Cardiac muscle cell (in vitro differentiated cells and primary cell): ENCODE measurements at regions not wholly inside any gene's neighbourhood (a gene's known extent, or its start where the extent isn't known, plus 50 kb on each side); places are given as distances from the start of the nearest gene placed in this dataset.
A peak's percentile ranks its signal among the peaks of the same experiment; 100 is the strongest.
"Not testable (repeated sequence)": the region's sequence is repeated elsewhere in the genome, so short reads cannot be mapped to it uniquely, and the experiment has no call there.

ENCODE experiments used
- DNase-seq, 2 donors: peaks; one replicate each; pipeline versions ENCODE4 v3.0.0 to v3.0.0-alpha.2; 2010 to 2017; ENCODE audit warnings: low read depth in 1 of 2, low spot score in 1 of 2
- H3K27ac ChIP-seq: fragments of 200-600 bp; sonication (generic); 2 replicates; pipeline ENCODE4 v1.5.1; 2016
- H3K27me3 ChIP-seq: fragments of 200-600 bp; sonication (generic); 2 replicates; pipeline ENCODE4 v1.6.0; 2016; ENCODE audit warnings: control low read depth
- H3K36me3 ChIP-seq: fragments of 200-600 bp; sonication (generic); 2 replicates; pipeline ENCODE4 v1.5.1; 2016; ENCODE audit warnings: control low read depth
- H3K4me1 ChIP-seq: fragments of 200-600 bp; sonication (generic); 2 replicates; pipeline ENCODE4 v1.8.1; 2017; ENCODE audit warnings: low read depth, mild to moderate bottlenecking, mixed run types
- H3K4me3 ChIP-seq: fragments of 200-600 bp; sonication (generic); 2 replicates; pipeline ENCODE4 v1.5.1; 2016; ENCODE audit warnings: mild to moderate bottlenecking
- H3K9me3 ChIP-seq: fragments of 200-600 bp; sonication (generic); 2 replicates; pipeline ENCODE4 v1.5.1; 2017; ENCODE audit warnings: low read depth, mild to moderate bottlenecking, control low read depth
- TF ChIP-seq, protein P1 (sequence below): IDR thresholded peaks from 2 replicates; pipeline ENCODE4 v1.5.1; 2012; ENCODE audit warnings: low read depth, mild to moderate bottlenecking, low read length

DNA sequence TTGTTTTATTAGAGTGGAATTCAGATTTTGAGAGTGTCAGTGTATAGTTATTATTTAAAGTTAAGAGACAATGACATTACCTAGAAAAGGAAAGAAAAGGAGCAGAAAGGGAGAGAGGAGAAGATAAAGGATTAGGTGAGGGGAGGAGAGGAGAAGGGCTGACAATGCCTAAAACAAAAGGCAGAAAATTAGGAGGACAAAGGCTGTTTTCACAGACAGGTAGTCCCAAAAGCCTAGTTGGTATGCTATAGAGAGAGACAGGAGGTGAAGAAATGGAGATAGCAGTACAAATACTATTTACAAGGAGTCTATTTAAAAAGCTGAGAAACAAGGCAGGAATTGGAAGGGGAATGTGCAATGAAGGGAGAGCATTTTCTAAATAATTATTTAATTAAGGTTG, 409.4 kb upstream of the ADGRB3 start:
- Histone ChIP-seq H3K4me1 (no peaks in the 10 kb centered on the region), H3K27me3 (no peaks in the 10 kb centered on the region), H3K27ac (no peak overlapping the region), H3K36me3 (no peaks in the 10 kb centered on the region), H3K4me3 (no peak overlapping the region), H3K9me3 (no peaks in the 10 kb centered on the region)
- TF ChIP-seq, protein P1, sequence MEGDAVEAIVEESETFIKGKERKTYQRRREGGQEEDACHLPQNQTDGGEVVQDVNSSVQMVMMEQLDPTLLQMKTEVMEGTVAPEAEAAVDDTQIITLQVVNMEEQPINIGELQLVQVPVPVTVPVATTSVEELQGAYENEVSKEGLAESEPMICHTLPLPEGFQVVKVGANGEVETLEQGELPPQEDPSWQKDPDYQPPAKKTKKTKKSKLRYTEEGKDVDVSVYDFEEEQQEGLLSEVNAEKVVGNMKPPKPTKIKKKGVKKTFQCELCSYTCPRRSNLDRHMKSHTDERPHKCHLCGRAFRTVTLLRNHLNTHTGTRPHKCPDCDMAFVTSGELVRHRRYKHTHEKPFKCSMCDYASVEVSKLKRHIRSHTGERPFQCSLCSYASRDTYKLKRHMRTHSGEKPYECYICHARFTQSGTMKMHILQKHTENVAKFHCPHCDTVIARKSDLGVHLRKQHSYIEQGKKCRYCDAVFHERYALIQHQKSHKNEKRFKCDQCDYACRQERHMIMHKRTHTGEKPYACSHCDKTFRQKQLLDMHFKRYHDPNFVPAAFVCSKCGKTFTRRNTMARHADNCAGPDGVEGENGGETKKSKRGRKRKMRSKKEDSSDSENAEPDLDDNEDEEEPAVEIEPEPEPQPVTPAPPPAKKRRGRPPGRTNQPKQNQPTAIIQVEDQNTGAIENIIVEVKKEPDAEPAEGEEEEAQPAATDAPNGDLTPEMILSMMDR, result no peak
- no peak for DNase-seq

DNA sequence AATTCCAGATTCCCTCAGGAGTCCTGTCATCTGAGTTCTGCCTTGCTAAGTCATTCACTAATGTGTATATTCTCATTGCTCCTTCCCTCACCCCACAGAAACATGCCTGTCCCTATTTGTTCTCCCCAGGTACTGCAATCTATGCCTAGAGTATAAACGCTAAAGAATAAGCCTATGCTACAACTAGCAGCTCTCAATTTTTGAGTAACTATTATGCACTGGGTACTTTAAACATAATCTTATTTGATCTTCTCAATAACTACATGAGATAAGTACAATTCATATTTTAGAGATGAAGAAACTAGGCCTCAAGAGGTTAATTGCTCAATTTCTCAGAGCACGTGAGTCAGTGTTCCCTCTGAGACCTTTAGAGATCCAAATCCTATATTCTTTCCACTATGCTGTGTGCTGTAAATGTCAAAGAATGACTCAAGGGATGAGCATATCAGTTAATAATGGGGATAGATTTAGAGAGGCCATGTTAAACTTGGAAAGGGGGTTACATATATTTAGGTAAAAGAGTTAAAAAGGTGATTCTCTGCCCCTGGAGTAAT, 423.8 kb upstream of the ADGRB3 start:
- Histone ChIP-seq H3K4me1 (no peaks in the 10 kb centered on the region), H3K27ac (no peak overlapping the region), H3K4me3 (no peak overlapping the region), H3K27me3 (no peaks in the 10 kb centered on the region), H3K36me3 (no peaks in the 10 kb centered on the region), H3K9me3 (no peaks in the 10 kb centered on the region)
- TF ChIP-seq, protein P1, result no peak
- peak in 1 of 2 donors; percentile 29 for DNase-seq

DNA sequence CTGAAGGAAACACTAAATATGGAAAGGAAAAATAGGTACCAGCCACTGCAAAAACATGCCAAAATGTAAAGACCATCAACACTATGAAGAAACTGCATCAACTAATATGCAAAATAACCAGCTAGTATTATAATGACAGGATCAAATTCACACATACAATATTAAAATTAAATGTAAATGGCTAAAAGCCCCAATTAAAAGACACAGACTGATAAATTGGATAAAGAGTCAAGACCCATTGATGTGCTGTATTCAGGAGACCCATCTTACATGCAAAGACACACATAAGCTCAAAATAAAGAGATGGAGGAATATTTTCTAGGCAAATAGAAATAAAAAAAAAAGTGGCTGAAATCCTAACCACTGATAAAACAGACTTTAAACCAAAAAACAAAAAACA, 427.5 kb upstream of the ADGRB3 start:
- not testable (repeated sequence) for H3K27ac ChIP-seq, H3K4me3 ChIP-seq, H3K36me3 ChIP-seq

DNA sequence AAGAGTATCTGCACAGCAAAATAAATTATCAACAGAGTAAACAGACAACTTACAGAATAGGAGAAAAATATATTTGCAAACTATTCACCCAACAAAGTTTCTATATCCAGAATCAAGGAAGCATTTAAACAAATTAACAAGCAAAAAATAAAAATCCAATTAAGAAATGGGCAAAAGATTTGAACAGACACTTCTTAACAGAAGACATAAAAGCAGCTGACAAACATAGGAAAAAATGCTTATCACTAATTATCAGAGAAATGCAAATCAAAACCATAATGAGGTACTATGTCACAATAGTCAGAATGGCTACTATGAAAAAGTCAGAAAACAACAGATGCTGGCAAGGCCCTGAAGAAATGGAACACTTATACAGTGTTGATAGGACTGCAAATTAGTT, 434.2 kb upstream of the ADGRB3 start:
- no peak for DNase-seq
- H3K27me3 ChIP-seq, result no peaks in the 10 kb centered on the region
- no peak overlapping the region for H3K27ac ChIP-seq
- no peaks in the 10 kb centered on the region for H3K4me1 ChIP-seq
- H3K4me3 ChIP-seq, result no peak overlapping the region
- no peaks in the 10 kb centered on the region for H3K36me3 ChIP-seq
- no peaks in the 10 kb centered on the region for H3K9me3 ChIP-seq
- TF ChIP-seq, protein P1, result no peak

More for the DNA sequence above, 427.5 kb upstream of the ADGRB3 start:
- not testable (repeated sequence) for H3K27me3 ChIP-seq, H3K9me3 ChIP-seq, H3K4me1 ChIP-seq, DNase-seq

DNA sequence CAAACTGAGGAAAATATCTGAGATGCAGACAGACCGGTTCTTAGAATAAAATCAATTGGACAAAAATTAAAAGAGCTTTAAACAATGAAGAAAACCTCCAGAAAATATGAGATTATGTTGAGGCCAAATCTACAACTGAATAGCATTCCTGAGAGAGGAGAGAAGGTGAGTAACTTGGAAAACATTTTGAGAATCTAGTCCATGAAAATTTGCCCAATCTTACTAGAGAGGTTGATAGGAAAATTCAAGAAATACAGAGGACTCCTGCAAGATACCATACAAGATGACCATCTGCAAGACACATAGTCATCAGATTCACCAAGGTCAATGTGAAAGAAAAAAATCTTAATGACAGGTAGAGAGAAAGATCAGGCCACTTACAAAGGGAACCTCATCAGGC, 437.7 kb upstream of the ADGRB3 start:
- H3K4me3 ChIP-seq, result no peak overlapping the region
- H3K27ac ChIP-seq, result no peak overlapping the region
- H3K36me3 ChIP-seq, result no peaks in the 10 kb centered on the region
- TF ChIP-seq, protein P1, result no peak
- no peaks in the 10 kb centered on the region for H3K4me1 ChIP-seq
- H3K27me3 ChIP-seq, result no peaks in the 10 kb centered on the region
- no peaks in the 10 kb centered on the region for H3K9me3 ChIP-seq
- peak in 1 of 2 donors; percentile 2 for DNase-seq

DNA sequence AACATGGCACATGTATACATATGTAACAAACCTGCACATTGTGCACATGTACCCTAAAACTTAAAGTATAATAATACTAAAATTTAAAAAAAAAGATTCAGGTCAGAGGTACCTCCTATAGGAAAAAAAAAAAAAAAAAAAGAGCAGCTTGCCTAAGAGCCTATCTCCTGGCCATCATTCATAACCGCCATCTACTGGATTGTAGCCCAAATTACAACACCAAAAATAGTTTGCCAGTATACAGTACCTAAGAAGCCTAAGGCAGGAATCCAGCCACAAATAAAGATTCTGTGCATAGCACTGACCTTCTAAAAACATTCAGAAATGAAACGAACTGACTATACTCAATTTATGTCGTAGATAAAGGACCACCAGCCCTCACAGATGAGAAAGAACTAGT, 438.4 kb upstream of the ADGRB3 start:
- no peaks in the 10 kb centered on the region for H3K36me3 ChIP-seq

DNA sequence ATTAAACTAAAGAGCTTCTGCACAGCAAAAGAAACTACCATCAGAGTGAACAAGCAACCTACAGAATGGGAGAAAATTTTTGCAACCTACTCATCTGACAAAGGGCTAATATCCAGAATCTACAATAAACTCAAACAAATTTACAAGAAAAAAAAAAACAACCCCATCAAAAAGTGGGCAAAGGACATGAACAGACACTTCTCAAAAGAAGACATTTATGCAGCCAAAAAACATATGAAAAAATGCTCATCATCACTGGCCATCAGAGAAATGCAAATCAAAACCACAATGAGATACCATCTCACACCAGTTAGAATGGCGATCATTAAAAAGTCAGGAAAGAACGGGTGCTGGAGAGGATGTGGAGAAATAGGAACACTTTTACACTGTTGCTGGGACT, 439.3 kb upstream of the ADGRB3 start:
- DNase-seq, H3K4me3 ChIP-seq, H3K4me1 ChIP-seq, H3K36me3 ChIP-seq, H3K27ac ChIP-seq, H3K9me3 ChIP-seq, H3K27me3 ChIP-seq: not testable (repeated sequence)

More for the DNA sequence above, 438.4 kb upstream of the ADGRB3 start:
- peak in 1 of 2 donors; percentile 39 for DNase-seq
- no peak overlapping the region for H3K4me3 ChIP-seq
- TF ChIP-seq, protein P1, result no peak
- no peaks in the 10 kb centered on the region for H3K27me3 ChIP-seq
- H3K27ac ChIP-seq, result no peak overlapping the region
- no peaks in the 10 kb centered on the region for H3K9me3 ChIP-seq
- no peaks in the 10 kb centered on the region for H3K4me1 ChIP-seq
